Kidney (tissue), 13 donors: ENCODE measurements at regions not wholly inside any gene's neighbourhood (a gene's known extent, or its start where the extent isn't known, plus 50 kb on each side); places are given as distances from the start of the nearest gene placed in this dataset.

ENCODE experiments used
- DNase-seq, 5 donors: peaks; one replicate each; pipeline ENCODE4 v3.0.0-alpha.2; 2013 to 2020
- FAIRE-seq: peaks from 2 replicates; lab custom pipeline; 2012; peaks lifted over from hg19 to GRCh38; lab: Jason Lieb, UNC
- H3K27ac ChIP-seq, 2 donors: one replicate each; pipeline ENCODE4 v1.7.0; 2013; ENCODE audit warnings: low read depth in 2 of 2, low read length in 2 of 2, inconsistent platforms in 1 of 2
- H3K27me3 ChIP-seq: one replicate; pipeline ENCODE4 v1.7.1; 2013; ENCODE audit warnings: low read length, inconsistent platforms; ENCODE audit not compliant: control insufficient read depth, insufficient read depth
- H3K36me3 ChIP-seq, 3 donors: one replicate each; pipeline versions ENCODE4 v1.7.0 to v1.7.1; 2013; ENCODE audit warnings: low read length in 3 of 3, control low read depth in 1 of 3, inconsistent platforms in 1 of 3; ENCODE audit not compliant: insufficient read depth in 3 of 3, control insufficient read depth in 2 of 3
- H3K4me1 ChIP-seq, 3 donors: one replicate each; pipeline versions ENCODE4 v1.7.0 to v1.7.1; 2013; ENCODE audit warnings: low read length in 3 of 3, inconsistent platforms in 1 of 3, low read depth in 1 of 3; ENCODE audit not compliant: control insufficient read depth in 2 of 3, insufficient read depth in 2 of 3
- H3K4me3 ChIP-seq, 3 donors: one replicate each; pipeline versions ENCODE4 v1.7.0 to v1.8.1; 2013; ENCODE audit warnings: low read length in 3 of 3, control low read depth in 1 of 3, inconsistent platforms in 1 of 3
- H3K9ac ChIP-seq, 3 donors: one replicate each; pipeline versions ENCODE4 v1.7.0 to v1.7.1; 2013; ENCODE audit warnings: low read length in 3 of 3, control low read depth in 1 of 3, inconsistent platforms in 1 of 3
- H3K9me3 ChIP-seq, 3 donors: one replicate each; pipeline versions ENCODE4 v1.7.0 to v1.7.1; 2013; ENCODE audit warnings: low read length in 3 of 3, control low read depth in 1 of 3, inconsistent platforms in 1 of 3; ENCODE audit not compliant: control insufficient read depth in 2 of 3, insufficient read depth in 1 of 3
- CTCF ChIP-seq: IDR thresholded peaks from 3 replicates; pipeline ENCODE4 v1.5.1; 2012; ENCODE audit warnings: mild to moderate bottlenecking, moderate library complexity, borderline replicate concordance; ENCODE audit not compliant: insufficient read depth; ENCODE audit errors: extremely low read depth
- intact Hi-C: fragments of 100-400 bp; cut with DNase I; formaldehyde crosslinking; loops from one replicate; pipeline ENCODE4 v1.11.1; 2022
- donor health status: control.
- donor health status: control.
- donor health status: control.
- donor health status: control.
- donor health status: control.
- donor health status: DM: yes; HTN: yes; CAD: no.
- donor health status: Normal renal cell carcinoma (clear cell type).

DNA sequence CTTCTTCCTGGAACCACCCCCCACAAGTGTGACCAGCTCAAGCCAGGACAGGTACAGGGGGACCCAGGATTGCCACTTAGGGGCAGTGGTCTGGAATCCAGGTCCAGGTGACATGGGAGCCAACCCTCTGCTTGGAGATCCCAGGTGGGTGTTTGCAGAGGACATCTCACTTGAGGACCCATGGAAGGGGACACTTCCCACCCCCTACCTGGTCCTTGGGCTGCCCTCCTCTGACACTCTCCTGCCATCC, 145.5 kb downstream of the SEC14L1 start:
- Histone ChIP-seq H3K4me1 (peaks cover 3 to 39% (median 29%) of the 10 kb centered on the region in 3 donors), H3K27ac (peak overlapping the region; percentile 91 to 95), H3K4me3 (no peak overlapping the region), H3K36me3 (no peaks in the 10 kb centered on the region), H3K9ac (peak overlapping the region in 1 of 3 donors; percentile 59), H3K9me3 (no peaks in the 10 kb centered on the region), H3K27me3 (no peaks in the 10 kb centered on the region)
- no peak for DNase-seq
- intact Hi-C loops, result no loop called here
- FAIRE-seq, result no peak
- TF ChIP-seq CTCF, result no peak

DNA sequence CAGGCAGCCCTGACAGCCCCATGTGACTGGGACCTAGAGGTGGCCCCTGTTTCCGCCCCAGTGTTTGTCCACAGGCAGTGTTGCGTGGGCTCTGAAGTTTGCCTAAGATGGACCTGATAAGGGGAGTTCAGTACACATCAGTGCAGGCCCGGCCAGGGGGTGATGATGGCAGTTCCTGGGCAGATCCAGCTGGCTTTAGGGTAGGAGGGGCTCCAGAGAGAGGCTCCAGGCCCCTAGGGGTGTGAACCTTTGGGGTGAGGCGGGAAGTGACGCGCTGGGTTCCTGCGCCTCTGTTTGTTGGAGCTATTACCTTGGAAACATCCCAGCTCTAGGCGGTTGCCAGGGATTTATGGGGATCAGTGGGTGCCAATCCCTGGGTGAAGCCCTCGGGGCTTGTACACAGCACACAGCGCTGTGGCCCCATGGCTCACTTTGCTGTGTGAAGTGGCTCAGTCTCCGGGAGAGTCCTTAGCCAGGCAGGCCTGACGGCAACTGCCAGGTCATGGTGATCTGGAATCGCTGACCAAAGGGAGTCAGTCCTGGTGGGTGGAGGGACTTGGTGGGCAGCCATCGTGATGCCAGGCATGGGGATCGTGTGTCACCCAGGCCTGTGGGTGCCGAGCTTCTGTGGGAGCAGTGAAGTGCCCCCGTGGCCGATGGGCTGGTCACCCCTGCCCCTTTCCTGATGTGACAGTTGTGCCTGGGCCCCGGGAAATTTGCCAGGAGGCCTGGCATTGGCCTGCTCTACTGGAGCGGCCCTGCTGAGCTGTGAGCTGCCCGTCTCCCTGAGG, 146.1 kb downstream of the SEC14L1 start:
- FAIRE-seq, result no peak
- H3K27me3 ChIP-seq, result no peaks in the 10 kb centered on the region
- DNase-seq, result peak; percentile 77 to 95 (median 81)
- H3K9me3 ChIP-seq, result no peaks in the 10 kb centered on the region
- no peaks in the 10 kb centered on the region for H3K36me3 ChIP-seq
- intact Hi-C loops, result no loop called here
- peak overlapping the region in 1 of 3 donors; percentile 59 for H3K9ac ChIP-seq
- H3K4me3 ChIP-seq, result no peak overlapping the region
- H3K27ac ChIP-seq, result peak overlapping the region; percentile 91 to 95
- H3K4me1 ChIP-seq, result peaks cover 3 to 36% (median 29%) of the 10 kb centered on the region in 3 donors
- no peak for TF ChIP-seq CTCF

DNA sequence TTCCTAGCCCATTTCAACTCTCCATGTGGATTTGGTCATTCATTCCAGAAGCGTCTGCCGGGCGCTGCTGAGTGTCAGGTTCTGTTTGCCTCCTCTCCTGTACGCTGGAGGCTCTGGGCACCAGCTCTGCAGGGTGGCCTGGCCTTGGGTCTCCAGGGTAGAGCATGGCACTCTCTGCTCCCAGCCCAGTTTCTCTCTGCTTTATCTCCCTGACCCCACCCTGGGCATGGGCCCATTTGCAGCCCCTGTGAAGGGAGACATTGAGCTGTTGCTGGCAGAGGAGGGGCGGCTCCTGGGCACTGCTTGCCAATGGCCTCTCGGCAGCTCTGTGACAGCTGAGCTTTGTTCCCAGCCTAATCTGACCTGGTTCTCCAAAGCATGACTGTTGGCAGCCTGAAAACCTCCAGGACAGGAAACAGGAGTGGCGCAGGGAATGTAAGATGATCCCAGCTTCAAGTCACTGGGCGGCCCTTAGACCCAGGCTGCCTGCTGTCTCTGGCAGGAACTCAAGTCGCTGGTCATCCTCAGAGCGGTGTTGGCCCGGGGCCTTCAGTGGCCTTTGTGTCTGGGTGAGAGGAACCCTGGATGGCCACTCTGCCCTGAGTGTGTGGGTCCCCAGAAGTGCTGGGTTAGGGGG, 146.8 kb downstream of the SEC14L1 start:
- H3K27me3 ChIP-seq, result no peaks in the 10 kb centered on the region
- no peak for TF ChIP-seq CTCF
- no peak overlapping the region for H3K4me3 ChIP-seq
- H3K9me3 ChIP-seq, result no peaks in the 10 kb centered on the region
- DNase-seq (peak; percentile 83 to 91 (median 89)), FAIRE-seq (no peak)
- peak overlapping the region; percentile 91 to 95 for H3K27ac ChIP-seq
- H3K4me1 ChIP-seq, result peaks cover 3 to 36% (median 29%) of the 10 kb centered on the region in 3 donors
- peak overlapping the region in 1 of 3 donors; percentile 59 for H3K9ac ChIP-seq
- H3K36me3 ChIP-seq, result no peaks in the 10 kb centered on the region
- intact Hi-C loops, result no loop called here
